Thymus (tissue), 11 donors: ENCODE measurements at regions not wholly inside any gene's neighbourhood (a gene's known extent, or its start where the extent isn't known, plus 50 kb on each side); places are given as distances from the start of the nearest gene placed in this dataset.
"Not testable (repeated sequence)": the region's sequence is repeated elsewhere in the genome, so short reads cannot be mapped to it uniquely, and the experiment has no call there.

Experiments
- DNase-seq, 9 donors: peaks; one replicate each; pipeline ENCODE4 v3.0.0-alpha.2; 2013; ENCODE audit warnings: low spot score in 9 of 9, low read depth in 6 of 9, missing footprints in 1 of 9
- H3K27ac ChIP-seq, 2 donors: one replicate each; pipeline ENCODE4 v1.5.1; 2013; ENCODE audit warnings: control low read depth in 1 of 2, low read depth in 1 of 2, low read length in 1 of 2, mild to moderate bottlenecking in 1 of 2, moderate library complexity in 1 of 2
- H3K27me3 ChIP-seq, 2 donors: one replicate each; pipeline ENCODE4 v1.5.1; 2013; ENCODE audit warnings: low read length in 1 of 2; ENCODE audit not compliant: control insufficient read depth in 2 of 2, insufficient read depth in 1 of 2
- H3K36me3 ChIP-seq, 2 donors: one replicate each; pipeline ENCODE4 v1.5.1; 2013; ENCODE audit warnings: low read length in 1 of 2, mild to moderate bottlenecking in 1 of 2, moderate library complexity in 1 of 2; ENCODE audit not compliant: control insufficient read depth in 2 of 2, insufficient read depth in 2 of 2
- H3K4me1 ChIP-seq, 2 donors: one replicate each; pipeline ENCODE4 v1.5.1; 2013; ENCODE audit warnings: low read length in 2 of 2; ENCODE audit not compliant: control insufficient read depth in 2 of 2, insufficient read depth in 2 of 2
- H3K4me3 ChIP-seq, 2 donors: one replicate each; pipeline ENCODE4 v1.5.1; 2013; ENCODE audit warnings: low read length in 2 of 2, control low read depth in 1 of 2, mild to moderate bottlenecking in 1 of 2
- H3K9me3 ChIP-seq, 2 donors: one replicate each; pipeline ENCODE4 v1.5.1; 2013; ENCODE audit warnings: low read length in 1 of 2, mild to moderate bottlenecking in 1 of 2; ENCODE audit not compliant: control insufficient read depth in 2 of 2, insufficient read depth in 1 of 2
- WGBS: extraction: QIAGEN DNeasy Blood & Tissue Kit; methylation state at CpG from one replicate; pipeline ENCODE4 v1.1.7; 2013; 5-methylcytosine and 5-hydroxymethylcytosine counted together
- donor health status: healthy.

DNA sequence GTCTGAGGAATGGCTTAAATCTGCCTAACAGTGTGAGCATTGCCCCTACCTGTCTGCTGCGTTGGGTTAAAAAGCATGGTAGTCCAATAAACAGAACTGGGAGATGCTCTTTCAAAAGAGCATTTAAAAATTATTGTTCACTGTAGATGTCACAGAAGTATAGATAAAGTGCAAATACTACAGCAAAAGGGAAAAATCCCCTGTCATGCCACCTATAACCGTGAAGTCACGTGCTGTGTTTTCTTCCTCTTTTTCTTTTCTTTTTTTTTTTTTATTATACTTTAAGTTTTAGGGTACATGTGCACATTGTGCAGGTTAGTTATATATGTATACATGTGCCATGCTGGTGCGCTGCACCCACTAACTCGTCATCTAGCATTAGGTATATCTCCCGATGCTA, 513.4 kb downstream of the CCDC171 start:
- not testable (repeated sequence) for H3K9me3 ChIP-seq, H3K4me3 ChIP-seq

DNA sequence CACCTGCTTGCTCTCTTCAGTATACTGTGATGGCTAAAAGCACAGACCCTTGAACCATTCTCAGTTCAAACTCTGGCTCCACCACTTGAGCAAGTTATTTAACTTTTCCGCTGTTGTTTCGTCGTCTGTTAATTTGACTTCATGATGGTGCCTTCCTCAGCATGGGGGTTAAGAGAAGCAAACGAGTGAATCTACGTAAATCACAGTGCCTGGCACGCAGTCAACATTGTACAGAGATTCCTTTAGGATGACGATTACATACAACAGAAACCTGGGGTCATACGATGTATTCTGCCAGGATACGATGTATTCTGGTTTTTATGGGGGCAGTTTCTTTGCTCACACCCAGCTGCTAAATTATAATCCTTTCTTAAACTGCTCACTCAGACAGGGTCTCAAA, 515.6 kb downstream of the CCDC171 start:
- Histone ChIP-seq H3K27ac (no peak overlapping the region), H3K4me3 (no peak overlapping the region), H3K4me1 (peaks cover 0 to 5% of the 10 kb centered on the region in 2 donors), H3K36me3 (no peaks in the 10 kb centered on the region), H3K9me3 (no peaks in the 10 kb centered on the region), H3K27me3 (no peaks in the 10 kb centered on the region)
- DNase-seq: no peak
- whole genome bisulfite sequencing: 98% methylated on average over 9 of the region's 9 CpGs

More for the DNA sequence above, 513.4 kb downstream of the CCDC171 start:
- H3K27ac ChIP-seq, H3K27me3 ChIP-seq, DNase-seq, H3K36me3 ChIP-seq, H3K4me1 ChIP-seq: not testable (repeated sequence)
- 72% methylated on average over 3 of the region's 6 CpGs for WGBS

DNA sequence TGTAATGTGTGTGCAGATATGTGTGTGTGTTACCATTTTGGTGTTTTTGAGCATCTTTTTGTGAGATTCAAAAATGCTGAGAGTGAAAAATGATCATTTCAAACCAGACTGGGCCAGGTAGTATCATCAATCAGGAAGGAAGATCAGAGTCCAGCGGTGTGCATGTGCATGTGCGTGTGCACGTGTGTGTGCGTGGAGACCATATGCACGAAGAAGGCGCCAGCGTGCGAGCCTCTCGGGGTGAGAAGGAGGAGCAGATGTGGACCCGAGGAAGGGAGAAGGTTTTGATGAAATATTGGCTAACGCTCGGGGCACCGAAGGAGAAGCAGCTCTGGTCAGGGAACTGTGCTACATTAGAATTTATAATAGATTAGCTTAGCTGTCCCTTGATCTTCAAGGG, 516.4 kb downstream of the CCDC171 start:
- no peak overlapping the region for H3K27ac ChIP-seq
- no peak for DNase-seq
- 94% methylated on average over 13 of the region's 13 CpGs for WGBS
- H3K4me1 ChIP-seq: peaks cover 0 to 5% of the 10 kb centered on the region in 2 donors
- no peaks in the 10 kb centered on the region for H3K27me3 ChIP-seq
- H3K4me3 ChIP-seq: no peak overlapping the region
- H3K9me3 ChIP-seq: no peaks in the 10 kb centered on the region
- no peaks in the 10 kb centered on the region for H3K36me3 ChIP-seq

DNA sequence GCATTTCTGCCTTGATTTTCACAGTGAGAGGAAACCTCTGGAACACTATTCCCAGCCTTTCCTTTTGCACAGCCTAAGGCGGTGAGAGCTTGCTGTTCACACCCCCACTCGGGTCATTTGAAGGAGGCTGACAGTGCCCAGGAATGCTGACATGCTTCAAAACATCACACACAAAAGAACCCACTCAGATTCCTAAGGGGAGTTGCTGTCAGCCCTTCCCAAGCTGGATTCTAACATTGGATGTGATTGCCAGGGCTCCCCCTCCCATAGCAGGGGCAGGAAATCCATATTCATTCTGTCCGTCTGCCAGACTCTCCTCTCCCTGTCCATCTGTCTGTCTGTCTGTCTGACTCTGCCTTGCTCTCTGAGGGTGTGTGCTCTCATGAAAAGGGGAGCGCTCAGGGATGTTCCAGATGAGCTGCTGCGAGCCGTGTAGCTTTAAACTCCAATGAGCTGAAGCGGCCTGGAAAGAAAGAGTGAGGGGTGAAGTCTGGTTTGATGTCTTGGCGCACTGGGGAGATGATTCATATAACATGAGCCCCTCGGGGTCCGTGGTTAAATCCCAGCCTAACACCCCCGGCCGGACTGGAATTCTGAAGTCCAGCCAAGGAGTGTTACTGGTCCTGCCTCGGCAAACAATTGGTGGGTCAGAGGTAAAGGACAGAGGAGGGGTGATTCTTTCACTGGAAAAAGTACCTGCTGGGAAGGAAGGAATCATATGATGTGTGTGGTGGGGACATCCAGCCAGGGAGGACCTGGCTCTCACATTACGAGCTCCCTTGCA, 517.0 kb downstream of the CCDC171 start:
- H3K36me3 ChIP-seq: no peaks in the 10 kb centered on the region
- no peak overlapping the region for H3K4me3 ChIP-seq
- H3K9me3 ChIP-seq: no peaks in the 10 kb centered on the region
- DNase-seq: peak in 1 of 9 donors; percentile 13
- no peaks in the 10 kb centered on the region for H3K27me3 ChIP-seq
- H3K4me1 ChIP-seq: peaks cover 0 to 5% of the 10 kb centered on the region in 2 donors
- WGBS: 91% methylated on average over 14 of the region's 14 CpGs
- H3K27ac ChIP-seq: no peak overlapping the region

DNA sequence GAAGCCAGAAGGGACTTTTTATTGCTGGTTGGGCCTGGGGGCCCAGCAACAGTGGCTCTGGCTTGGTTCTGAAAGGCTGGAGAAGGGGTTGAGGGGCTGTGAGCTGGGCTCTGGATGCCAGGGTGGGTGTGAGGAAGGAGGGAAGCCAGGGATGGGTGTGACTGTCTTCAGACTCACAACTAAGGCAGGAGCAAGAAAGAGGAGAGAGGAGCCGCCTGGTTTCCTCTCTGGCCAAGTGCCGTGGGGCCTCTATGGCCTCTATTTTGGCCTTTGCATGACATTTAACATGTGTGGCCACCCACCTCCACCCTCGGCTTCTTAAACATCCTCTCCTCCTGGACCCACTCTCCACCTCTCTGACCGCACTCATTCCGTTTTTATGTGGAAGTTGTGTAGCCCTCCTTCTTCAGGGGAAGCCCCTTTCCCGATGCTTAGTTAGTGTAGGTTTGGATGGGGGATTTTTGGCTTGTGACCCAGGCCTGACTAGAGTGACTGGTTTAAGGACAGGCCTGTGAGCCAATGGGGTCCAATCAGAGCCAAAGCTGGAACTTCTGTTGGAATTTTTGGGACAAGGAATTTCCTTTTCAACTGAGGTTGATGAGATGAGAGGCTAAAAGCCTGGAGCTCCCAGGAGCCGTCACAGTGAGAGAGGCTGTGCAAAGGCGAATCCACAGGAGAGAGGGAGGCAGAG, 517.8 kb downstream of the CCDC171 start:
- Histone ChIP-seq H3K4me3 (no peak overlapping the region), H3K27me3 (no peaks in the 10 kb centered on the region), H3K27ac (peak overlapping the region; percentile 18 to 57), H3K4me1 (peaks cover 0 to 5% of the 10 kb centered on the region in 2 donors), H3K36me3 (no peaks in the 10 kb centered on the region), H3K9me3 (no peaks in the 10 kb centered on the region)
- WGBS: 95% methylated on average over 8 of the region's 8 CpGs
- no peak for DNase-seq

DNA sequence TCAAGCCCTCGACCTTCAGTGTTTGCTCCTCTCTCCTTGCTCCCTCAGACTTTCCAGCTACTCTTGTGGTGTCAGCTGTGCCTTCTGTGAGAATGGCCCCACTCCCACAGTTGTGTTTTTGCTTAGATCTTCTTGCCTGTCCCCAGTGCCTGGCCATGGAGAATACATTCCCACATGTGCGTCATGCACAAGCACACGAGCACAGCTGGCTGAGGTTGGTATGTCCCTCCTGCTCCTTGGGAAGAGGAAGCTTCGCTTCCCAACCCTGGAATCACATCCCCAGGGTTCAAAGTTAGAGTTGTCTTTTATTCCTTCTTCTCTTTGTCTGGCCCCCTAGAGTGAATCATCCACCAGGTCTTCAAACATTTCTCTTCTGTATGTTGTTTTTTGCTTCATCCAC, 518.6 kb downstream of the CCDC171 start:
- DNase-seq: no peak
- Histone ChIP-seq H3K4me1 (peaks cover 0 to 5% of the 10 kb centered on the region in 2 donors), H3K27ac (no peak overlapping the region), H3K36me3 (no peaks in the 10 kb centered on the region), H3K9me3 (no peaks in the 10 kb centered on the region), H3K27me3 (no peaks in the 10 kb centered on the region), H3K4me3 (no peak overlapping the region)
- 94% methylated on average over 4 of the region's 4 CpGs for WGBS

DNA sequence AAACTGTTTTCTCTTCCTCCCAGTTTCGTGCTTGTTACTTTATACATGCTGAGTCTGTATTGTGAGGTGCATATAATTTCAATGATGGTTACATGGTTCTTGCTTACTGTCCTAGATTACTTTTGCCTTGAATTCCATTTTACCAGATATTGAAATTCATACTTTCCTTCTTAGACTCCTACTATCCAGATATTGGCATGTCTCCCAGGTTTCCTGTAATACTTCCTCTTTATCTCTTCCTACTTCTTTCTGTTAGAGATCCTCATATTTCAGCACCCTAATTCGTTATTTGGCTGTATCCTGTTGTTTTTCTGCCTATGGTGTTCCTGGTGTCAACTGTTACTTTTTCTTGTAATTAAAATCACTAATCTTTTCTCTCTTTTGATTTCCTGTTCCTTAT, 522.1 kb downstream of the CCDC171 start:
- Histone ChIP-seq H3K4me3 (no peak overlapping the region), H3K27me3 (no peaks in the 10 kb centered on the region), H3K36me3 (no peaks in the 10 kb centered on the region), H3K4me1 (peaks cover 0 to 5% of the 10 kb centered on the region in 2 donors), H3K27ac (no peak overlapping the region), H3K9me3 (no peaks in the 10 kb centered on the region)
- no peak for DNase-seq
- 33% methylated on average over 2 of the region's 2 CpGs for WGBS

DNA sequence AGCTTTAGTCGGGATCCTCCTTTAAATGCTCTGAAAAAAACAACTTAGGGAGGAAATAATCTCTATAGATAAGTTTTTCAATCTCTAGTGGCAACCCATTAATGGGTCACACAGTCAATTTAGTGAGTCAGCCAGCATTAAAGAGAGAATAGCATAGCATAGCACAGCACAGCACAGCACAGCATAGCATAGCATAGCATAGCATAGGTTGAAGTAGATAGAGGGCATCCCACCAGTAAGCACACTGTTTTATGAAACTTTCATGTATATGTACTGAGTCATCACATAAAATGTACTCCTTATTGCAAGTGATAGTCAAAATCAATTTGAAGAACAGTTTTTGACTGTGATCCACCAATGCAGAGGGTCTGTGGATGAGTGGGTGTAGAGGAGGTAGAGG, 522.9 kb downstream of the CCDC171 start:
- 95% methylated on average over 1 of the region's 1 CpG for WGBS
- no peaks in the 10 kb centered on the region for H3K36me3 ChIP-seq
- H3K4me1 ChIP-seq: peaks cover 0 to 1% of the 10 kb centered on the region in 2 donors
- no peak overlapping the region for H3K27ac ChIP-seq
- no peaks in the 10 kb centered on the region for H3K27me3 ChIP-seq
- no peaks in the 10 kb centered on the region for H3K9me3 ChIP-seq
- no peak for DNase-seq
- no peak overlapping the region for H3K4me3 ChIP-seq

DNA sequence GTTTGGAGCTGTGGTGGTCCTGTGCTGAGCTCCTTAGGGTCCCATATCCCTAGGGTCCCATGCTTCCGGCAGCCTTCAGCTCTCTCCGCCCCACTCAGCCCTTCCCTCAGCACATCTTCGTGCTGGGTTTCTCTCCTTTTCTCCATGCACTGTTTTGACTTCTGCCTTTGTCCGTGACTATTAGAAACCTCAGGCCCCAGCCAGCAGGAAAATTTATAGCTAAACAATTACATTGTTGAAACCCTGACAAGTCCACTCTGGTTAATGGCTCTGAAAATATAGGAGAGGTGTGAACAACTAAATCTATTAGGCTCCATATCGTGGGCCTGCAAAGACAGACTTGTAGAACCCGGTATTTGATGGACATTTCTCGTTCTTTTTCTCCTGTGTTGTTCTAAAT, 523.7 kb downstream of the CCDC171 start:
- Histone ChIP-seq H3K4me3 (no peak overlapping the region), H3K4me1 (no peaks in the 10 kb centered on the region), H3K36me3 (no peaks in the 10 kb centered on the region), H3K27me3 (no peaks in the 10 kb centered on the region), H3K9me3 (no peaks in the 10 kb centered on the region), H3K27ac (no peak overlapping the region)
- DNase-seq: no peak
- 96% methylated on average over 7 of the region's 7 CpGs for WGBS
